HG03025 (cell line): ENCODE measurements at regions not wholly inside any gene's neighbourhood (a gene's known extent, or its start where the extent isn't known, plus 50 kb on each side); places are given as distances from the start of the nearest gene placed in this dataset.

Experiments
- ATAC-seq: cut with Tn5 transposase; IDR thresholded peaks from one replicate; pipeline ENCODE4 v1.9.1; 2021; ENCODE audit warnings: mild to moderate bottlenecking, moderate library complexity; ENCODE audit not compliant: unreplicated experiment, low FRiP score

GRCh38 chr9:14435871-14436270 is 121.9 kb upstream of the NFIB start:
- ATAC-seq, result no peak

DNA sequence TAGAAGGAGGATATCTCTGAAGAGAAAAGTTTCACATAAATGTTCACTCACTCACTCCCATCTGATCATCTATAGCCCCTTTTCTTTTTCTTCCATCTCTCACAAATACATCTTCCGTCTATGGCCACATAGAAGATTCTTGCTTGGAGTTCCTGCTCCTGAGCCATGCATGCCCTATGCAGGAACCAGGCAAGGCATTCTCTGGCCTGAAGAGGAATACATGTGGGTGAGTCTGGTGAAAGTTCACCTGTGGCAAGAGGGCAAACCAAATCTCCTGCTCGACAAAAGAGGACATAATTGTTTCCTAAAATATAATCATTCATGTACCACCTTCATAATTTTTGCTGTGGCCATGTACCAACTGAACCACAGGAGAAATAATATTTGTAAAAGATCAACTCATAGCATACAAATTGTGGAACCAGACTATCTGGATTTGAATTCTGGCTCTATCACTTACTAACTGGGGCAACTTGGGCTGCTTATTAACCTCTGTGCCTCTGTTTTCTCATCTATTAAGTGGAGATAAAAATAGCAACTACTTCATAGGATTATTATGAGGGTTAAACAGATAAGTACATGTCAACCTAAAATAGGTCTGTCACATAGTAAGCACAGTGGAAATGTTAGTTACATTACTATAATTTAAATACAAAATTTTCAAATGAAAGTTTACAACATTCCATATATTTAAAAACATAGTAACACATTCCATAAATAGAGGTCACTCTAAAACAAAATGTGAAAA is 121.2 kb upstream of the NFIB start:
- no peak for ATAC-seq

DNA sequence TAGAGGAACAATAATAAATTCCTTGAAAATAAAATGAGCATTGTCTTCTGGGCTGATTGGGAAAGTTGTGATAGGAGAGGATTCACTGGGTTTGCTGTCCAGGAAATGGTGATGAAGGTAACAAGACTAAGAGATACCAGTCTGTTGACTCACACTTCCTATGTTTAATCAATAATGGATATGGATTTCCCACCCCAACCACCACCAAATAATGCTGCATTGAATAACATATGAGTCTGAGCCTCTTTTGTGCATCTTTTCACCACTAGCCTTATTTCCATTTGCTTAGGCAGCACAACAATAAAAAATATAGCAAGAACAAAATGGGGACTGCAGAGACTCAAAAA is 120.2 kb upstream of the NFIB start:
- ATAC-seq, result no peak

- ATAC-seq, result no peak
These were observed 119.6 kb upstream of the NFIB start for GRCh38 chr9:14433351-14434157.

DNA sequence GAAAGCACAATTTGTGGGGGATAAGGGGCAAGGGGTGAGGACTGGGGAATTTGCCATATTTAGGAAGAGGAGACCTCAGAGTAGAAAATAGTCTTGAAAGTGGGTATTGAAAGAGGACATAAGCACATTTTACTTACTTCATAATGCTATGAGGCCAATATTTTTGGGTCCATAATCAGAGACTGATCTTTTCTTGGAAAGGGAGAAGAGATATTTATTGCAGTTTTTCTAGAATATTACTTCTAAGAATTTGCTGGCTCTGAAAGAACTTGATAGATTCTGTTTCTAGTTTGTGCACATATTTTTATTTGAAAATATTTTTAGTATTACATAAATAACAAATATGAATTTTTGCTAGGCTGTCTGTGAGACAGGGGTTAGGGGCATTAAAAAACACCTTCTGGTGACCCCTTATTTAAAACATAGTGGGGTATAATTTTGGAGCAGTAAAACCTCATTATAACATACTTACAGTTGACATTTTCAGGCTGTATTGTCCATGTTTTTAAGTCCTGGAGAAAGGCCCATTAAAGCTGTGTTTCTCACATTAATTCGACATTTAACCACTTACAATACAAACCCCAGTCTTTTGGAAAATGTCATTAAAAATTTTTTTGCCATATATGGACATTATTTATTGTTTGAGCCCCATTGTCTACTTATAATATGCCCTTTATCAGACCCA is 118.9 kb upstream of the NFIB start:
- ATAC-seq, result no peak

DNA sequence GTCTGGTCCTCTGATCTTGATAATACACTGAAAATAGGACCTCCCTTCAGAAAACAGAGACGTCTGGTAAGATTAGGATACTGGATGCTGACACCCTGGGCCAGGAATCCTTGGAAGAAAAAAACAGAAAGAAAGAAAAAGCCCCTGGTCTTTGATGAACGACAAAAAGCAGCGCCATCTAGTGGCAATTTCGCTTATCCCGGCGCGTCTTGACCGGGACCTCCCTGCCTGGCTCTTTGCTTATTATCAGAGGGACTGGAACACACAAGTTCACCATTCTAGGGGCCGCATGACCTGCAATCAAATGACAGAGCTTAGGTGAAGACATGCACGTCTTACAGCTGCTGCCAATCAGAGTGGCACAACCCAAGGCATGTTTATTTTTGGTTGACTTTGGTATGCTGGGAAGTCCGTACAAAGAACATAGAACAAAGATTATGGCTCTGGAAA is 114.9 kb upstream of the NFIB start:
- ATAC-seq, result no peak

- ATAC-seq, result no peak
These were observed 113.5 kb upstream of the NFIB start for GRCh38 chr9:14427419-14427818.

- no peak for ATAC-seq
These were observed 111.0 kb upstream of the NFIB start for GRCh38 chr9:14424983-14425382.

DNA sequence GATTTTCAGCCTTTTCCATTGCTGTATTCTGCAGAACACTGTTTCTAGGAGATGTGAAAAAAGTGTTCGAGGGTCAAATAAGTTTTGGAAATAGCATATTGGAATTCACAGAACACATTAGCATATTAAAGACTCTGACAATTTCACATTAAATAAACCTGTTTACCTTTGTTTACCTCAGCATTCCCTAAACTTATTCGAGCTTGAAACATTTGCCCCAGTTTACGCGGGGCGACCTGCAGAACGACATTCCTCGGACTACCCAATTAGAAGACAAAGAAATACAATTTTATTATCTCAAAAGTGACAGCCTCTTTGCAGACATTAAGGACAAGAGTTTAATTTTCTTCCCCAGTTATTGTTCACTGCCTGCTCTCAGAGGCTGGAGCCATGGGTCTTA is 110.3 kb upstream of the NFIB start:
- no peak for ATAC-seq

DNA sequence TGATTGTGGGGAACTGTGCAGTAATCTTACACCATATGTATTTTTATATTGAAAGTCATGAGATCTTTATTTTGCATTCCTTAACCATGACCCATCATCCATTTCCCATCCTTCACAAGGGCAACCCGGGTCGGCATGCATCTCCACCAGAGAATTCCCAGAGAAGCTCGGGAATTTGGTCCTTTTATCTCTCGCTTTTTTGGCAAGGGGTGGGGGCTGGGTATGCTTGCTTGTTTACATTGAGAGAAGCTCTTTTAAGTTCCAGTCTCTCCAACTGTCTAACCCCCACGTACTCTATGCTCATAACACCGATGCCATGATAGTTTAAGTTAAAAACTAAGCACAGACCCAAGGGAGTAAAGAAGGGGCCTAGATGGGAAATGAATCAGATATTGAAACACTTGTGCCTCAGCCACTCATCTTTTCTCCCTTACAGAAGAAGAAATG is 109.9 kb upstream of the NFIB start:
- ATAC-seq, result no peak

DNA sequence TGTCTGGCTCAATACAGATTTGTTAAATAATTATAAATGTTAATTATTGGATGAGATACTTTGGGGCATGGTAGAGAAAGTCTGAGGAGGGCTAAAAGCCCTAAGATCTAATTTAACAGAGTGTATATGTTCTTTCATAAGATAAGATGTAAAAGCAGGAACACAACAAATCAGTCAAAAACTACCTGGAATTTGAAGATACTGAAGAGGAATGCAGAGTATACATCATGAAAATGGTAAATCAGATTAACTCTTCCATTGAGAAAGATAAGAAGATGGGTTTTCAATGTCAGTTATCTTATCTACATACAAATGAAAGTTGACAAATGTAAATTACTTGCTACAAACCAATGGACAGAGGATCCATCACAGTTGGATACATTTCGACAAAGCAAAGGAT is 107.3 kb upstream of the NFIB start:
- ATAC-seq, result no peak

DNA sequence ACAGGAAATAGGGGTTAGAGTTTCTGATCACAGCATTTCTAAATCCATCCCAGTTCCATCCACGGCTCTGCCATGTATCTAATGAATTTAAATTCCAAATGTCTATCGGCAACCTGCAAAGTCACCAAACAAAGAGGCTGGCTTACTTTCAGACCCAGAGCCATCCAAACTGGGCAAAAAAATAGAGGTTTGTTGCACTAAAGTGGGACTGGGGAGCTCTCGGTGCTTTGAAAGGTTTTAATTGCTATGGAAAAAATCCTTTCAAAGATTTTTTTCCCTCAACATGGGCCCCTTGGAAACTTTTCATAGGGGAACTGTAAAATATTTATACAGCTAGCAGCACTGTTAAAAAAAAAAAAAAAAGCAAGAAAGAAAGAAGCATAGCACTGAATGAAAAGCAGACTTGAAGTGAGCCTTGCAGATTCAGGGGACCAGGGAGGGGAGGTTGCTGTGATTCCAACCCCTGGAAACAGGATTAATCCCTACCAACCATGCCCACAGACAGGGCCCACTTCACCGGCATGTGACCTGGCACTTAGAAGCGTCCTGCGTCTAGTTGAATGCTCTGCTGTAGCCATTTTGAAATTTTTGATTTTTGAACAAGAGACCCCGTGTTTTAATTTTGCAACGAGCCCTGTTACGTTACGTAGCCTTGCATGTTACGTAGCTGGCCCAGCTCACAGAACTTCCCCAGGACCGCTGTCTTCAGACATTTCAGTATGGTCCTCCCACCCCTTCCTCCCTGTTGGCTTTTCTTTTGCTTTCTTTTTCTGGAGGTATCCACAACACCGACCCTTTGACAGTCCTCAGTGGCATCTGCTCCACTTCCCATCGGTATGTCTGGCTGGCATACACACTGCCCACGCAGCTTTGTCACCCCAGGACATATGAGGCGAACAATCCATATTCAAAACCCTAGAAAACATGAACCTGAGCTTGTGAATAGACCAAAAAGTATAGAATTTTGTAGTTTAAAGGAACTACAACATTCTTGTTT is 105.3 kb upstream of the NFIB start:
- no peak for ATAC-seq

- no peak for ATAC-seq
These were observed 104.5 kb upstream of the NFIB start for GRCh38 chr9:14418301-14418940.

GRCh38 chr9:14417237-14417636 is 103.3 kb upstream of the NFIB start:
- ATAC-seq, result no peak

DNA sequence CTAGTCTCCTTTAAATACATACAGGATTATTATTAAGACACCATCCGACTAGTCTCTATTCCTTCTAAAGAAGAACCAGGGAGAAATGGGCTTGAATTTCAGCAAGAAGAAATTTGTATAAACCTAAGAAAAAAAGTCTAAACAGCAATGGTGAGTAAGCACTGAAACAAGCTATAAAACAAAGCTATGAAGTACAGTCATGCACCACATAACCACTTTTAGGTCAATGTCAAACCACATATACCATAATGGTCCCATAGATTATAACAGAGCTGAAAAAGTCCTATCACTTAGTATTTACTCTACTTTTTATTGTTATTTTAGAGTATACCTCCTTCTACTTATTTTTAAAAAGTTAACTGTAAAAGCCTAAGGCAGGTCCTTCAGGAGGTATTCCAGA is 102.0 kb upstream of the NFIB start:
- no peak for ATAC-seq

GRCh38 chr9:14413812-14414211 is 99.9 kb upstream of the NFIB start:
- no peak for ATAC-seq

- ATAC-seq, result no peak
These were observed 98.8 kb upstream of the NFIB start for GRCh38 chr9:14412775-14413174.

GRCh38 chr9:14406463-14406862 is 92.5 kb upstream of the NFIB start:
- ATAC-seq, result no peak

DNA sequence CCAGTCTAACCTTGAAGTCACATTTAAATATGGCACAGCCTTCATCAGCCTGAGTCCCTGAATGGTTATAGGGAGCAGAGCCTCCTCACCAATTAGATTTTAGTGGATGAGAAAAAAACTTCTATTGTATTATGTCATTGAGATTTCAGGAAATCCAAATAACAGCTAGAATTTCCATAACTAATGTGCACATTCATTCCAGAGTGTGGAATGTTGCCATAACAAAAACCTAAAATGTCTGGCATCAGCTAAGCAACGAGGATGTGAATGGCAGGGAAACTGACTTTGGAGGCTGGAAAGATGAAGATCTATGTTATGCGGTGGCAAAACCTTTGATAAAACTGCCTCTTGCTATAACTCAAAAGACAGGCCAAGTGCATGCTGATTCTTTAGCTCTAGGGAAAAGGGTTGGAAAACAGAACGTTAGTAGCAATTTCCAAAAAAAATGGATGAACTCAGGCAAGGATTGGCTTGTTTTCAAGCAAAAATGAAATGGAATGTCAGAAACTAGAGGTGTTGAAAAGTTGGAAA is 91.3 kb upstream of the NFIB start:
- no peak for ATAC-seq
